Panc1 (cell line): ENCODE measurements at regions not wholly inside any gene's neighbourhood (a gene's known extent, or its start where the extent isn't known, plus 50 kb on each side); places are given as distances from the start of the nearest gene placed in this dataset.

ENCODE experiments used
- ATAC-seq: fragments of 200-7000 bp; cut with Tn5 transposase; 2 replicates; pipeline ENCODE4 v1.9.1; 2020; ENCODE audit warnings: mild to moderate bottlenecking, moderate library complexity
- BruUV-seq: library from RNA; stranded (reverse); fragments of 400-500 nt; replicated peaks from 2 replicates; lab custom pipeline; 2021; lab: Mats Ljungman, UMichigan
- CTCF ChIA-PET: fragments of 300-600 bp; sonication (Branson Sonifier 250); formaldehyde crosslinking; loops from one replicate; lab custom pipeline; 2022; ENCODE audit warnings: antibody characterized with exemption; lab: Charles Lee
- POLR2A ChIA-PET: fragments of 300-600 bp; sonication (Branson Sonifier 250); formaldehyde crosslinking; loops from one replicate; lab custom pipeline; 2022; ENCODE audit warnings: antibody characterized with exemption; lab: Charles Lee
- DNase-seq: peaks from one replicate; pipeline ENCODE4 v3.0.0-alpha.2; 2010; ENCODE audit warnings: low read depth, low spot score
- H3K27ac ChIP-seq: 2 replicates; pipeline ENCODE4 v1.5.1; 2011; ENCODE audit warnings: mild to moderate bottlenecking, low read length, inconsistent platforms
- H3K27me3 ChIP-seq: fragments of 200-500 bp; sonication (Bioruptor generic); 2 replicates; pipeline ENCODE4 v1.6.0; 2014; ENCODE audit warnings: low read length, inconsistent platforms; ENCODE audit not compliant: control insufficient read depth, insufficient read depth
- H3K36me3 ChIP-seq: fragments of 200-500 bp; sonication (Bioruptor generic); 2 replicates; pipeline ENCODE4 v1.5.1; 2014; ENCODE audit warnings: inconsistent platforms, mild to moderate bottlenecking, low read length, moderate library complexity; ENCODE audit not compliant: control insufficient read depth, insufficient read depth
- H3K4me1 ChIP-seq: 2 replicates; pipeline ENCODE4 v1.5.1; 2011; ENCODE audit warnings: inconsistent platforms, mild to moderate bottlenecking, low read length, moderate library complexity; ENCODE audit not compliant: control insufficient read depth, insufficient read depth
- H3K4me3 ChIP-seq, 2 experiments: 2 replicates each; pipeline ENCODE4 v1.5.1; 2011 to 2012; ENCODE audit warnings: low read depth in 2 of 2, low read length in 2 of 2, mild to moderate bottlenecking in 2 of 2, inconsistent platforms in 1 of 2, moderate library complexity in 1 of 2
- H3K9me3 ChIP-seq: fragments of 200-500 bp; sonication (Bioruptor generic); 2 replicates; pipeline ENCODE4 v1.5.1; 2014; ENCODE audit warnings: low read depth, mild to moderate bottlenecking, inconsistent platforms, low read length, moderate library complexity; ENCODE audit not compliant: control insufficient read depth, insufficient read depth
- CTCF ChIP-seq: fragments of 450-650 bp; IDR thresholded peaks from 2 replicates; pipeline ENCODE4 v1.5.1; 2017; ENCODE audit warnings: mild to moderate bottlenecking
- POLR2AphosphoS5 ChIP-seq: IDR thresholded peaks from 2 replicates; pipeline ENCODE4 v1.6.1; 2012; ENCODE audit warnings: mild to moderate bottlenecking, low read depth, low read length, moderate library complexity
- SIN3A ChIP-seq: IDR thresholded peaks from 2 replicates; pipeline ENCODE4 v1.6.1; 2012; ENCODE audit warnings: low read depth, mild to moderate bottlenecking, low read length, moderate library complexity, borderline replicate concordance; ENCODE audit not compliant: insufficient read depth
- TCF7L2 ChIP-seq: IDR thresholded peaks from 2 replicates; pipeline ENCODE4 v1.6.1; 2011; ENCODE audit warnings: mild to moderate bottlenecking, low read depth, low read length, inconsistent platforms
- in situ Hi-C: cut with HindIII; loops from 2 replicates; pipeline ENCODE4 v1.10.0; 2016; ENCODE audit warnings: low sequenced_read_pairs, low pct_unique_long_range_greater_than_20kb
- intact Hi-C: fragments of 100-400 bp; cut with micrococcal nuclease; formaldehyde crosslinking; loops from one replicate; pipeline ENCODE4 v1.10.0; 2022; ENCODE audit not compliant: unreplicated experiment
- TF ChIP-seq, protein P1 (sequence below), 2 experiments: IDR thresholded peaks; 2 replicates each; pipeline ENCODE4 v1.6.1; 2011 to 2012; ENCODE audit warnings: low read depth in 2 of 2, control low read depth in 1 of 2, low read length in 1 of 2, mild to moderate bottlenecking in 1 of 2, moderate library complexity in 1 of 2; ENCODE audit not compliant: insufficient read depth in 1 of 2

GRCh38 chr1:118711356-118711755 lies 276.8 kb downstream of the TBX15 start:
- TF ChIP-seq POLR2AphosphoS5, result no peak
- TF ChIP-seq, protein P1, sequence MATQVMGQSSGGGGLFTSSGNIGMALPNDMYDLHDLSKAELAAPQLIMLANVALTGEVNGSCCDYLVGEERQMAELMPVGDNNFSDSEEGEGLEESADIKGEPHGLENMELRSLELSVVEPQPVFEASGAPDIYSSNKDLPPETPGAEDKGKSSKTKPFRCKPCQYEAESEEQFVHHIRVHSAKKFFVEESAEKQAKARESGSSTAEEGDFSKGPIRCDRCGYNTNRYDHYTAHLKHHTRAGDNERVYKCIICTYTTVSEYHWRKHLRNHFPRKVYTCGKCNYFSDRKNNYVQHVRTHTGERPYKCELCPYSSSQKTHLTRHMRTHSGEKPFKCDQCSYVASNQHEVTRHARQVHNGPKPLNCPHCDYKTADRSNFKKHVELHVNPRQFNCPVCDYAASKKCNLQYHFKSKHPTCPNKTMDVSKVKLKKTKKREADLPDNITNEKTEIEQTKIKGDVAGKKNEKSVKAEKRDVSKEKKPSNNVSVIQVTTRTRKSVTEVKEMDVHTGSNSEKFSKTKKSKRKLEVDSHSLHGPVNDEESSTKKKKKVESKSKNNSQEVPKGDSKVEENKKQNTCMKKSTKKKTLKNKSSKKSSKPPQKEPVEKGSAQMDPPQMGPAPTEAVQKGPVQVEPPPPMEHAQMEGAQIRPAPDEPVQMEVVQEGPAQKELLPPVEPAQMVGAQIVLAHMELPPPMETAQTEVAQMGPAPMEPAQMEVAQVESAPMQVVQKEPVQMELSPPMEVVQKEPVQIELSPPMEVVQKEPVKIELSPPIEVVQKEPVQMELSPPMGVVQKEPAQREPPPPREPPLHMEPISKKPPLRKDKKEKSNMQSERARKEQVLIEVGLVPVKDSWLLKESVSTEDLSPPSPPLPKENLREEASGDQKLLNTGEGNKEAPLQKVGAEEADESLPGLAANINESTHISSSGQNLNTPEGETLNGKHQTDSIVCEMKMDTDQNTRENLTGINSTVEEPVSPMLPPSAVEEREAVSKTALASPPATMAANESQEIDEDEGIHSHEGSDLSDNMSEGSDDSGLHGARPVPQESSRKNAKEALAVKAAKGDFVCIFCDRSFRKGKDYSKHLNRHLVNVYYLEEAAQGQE (IDR thresholded peaks at IDR 0.05; ENCODE audit: insufficient read depth in 1 of 2, low read depth in 2 of 2, low read length in 1 of 2), result no peak
- no peak for TF ChIP-seq TCF7L2
- no peak for TF ChIP-seq CTCF
- TF ChIP-seq SIN3A, result no peak
- Histone ChIP-seq H3K9me3 (no peaks in the 10 kb centered on the region), H3K4me3 (no peak overlapping the region), H3K36me3 (no peaks in the 10 kb centered on the region), H3K27ac (no peak overlapping the region), H3K27me3 (no peaks in the 10 kb centered on the region), H3K4me1 (no peaks in the 10 kb centered on the region)
- in situ Hi-C loops, result no loop called here
- POLR2A ChIA-PET, result no interaction called here
- intact Hi-C loops, result no loop called here
- no peak for ATAC-seq
- BruUV-seq, result no TSS peak
- CTCF ChIA-PET, result no interaction called here
- no peak for DNase-seq

GRCh38 chr1:118698911-118699310 lies 289.2 kb downstream of the TBX15 start:
- POLR2A ChIA-PET, result no interaction called here
- no TSS peak for BruUV-seq
- Histone ChIP-seq H3K27me3 (no peaks in the 10 kb centered on the region), H3K27ac (no peak overlapping the region), H3K36me3 (no peaks in the 10 kb centered on the region), H3K4me3 (no peak overlapping the region), H3K9me3 (no peaks in the 10 kb centered on the region), H3K4me1 (no peaks in the 10 kb centered on the region)
- no peak for DNase-seq
- in situ Hi-C loops (no loop called here), intact Hi-C loops (no loop called here)
- no peak for TF ChIP-seq POLR2AphosphoS5
- TF ChIP-seq, protein P1 (IDR thresholded peaks at IDR 0.05; ENCODE audit: insufficient read depth in 1 of 2, low read depth in 2 of 2, low read length in 1 of 2), result no peak
- no peak for TF ChIP-seq SIN3A
- no peak for TF ChIP-seq CTCF
- no peak for TF ChIP-seq TCF7L2
- CTCF ChIA-PET, result no interaction called here
- no peak for ATAC-seq
